SK-N-SH (cell line): ENCODE measurements at regions not wholly inside any gene's neighbourhood (a gene's known extent, or its start where the extent isn't known, plus 50 kb on each side); places are given as distances from the start of the nearest gene placed in this dataset.

Source experiments
- CTCF ChIA-PET: fragments of 300-600, 350-600 bp; formaldehyde crosslinking; extraction: SDS; loops from one replicate; lab custom pipeline; 2021; lab: Yijun Ruan, JAX
- POLR2A ChIA-PET: fragments of 350-600 bp; sonication (Branson Sonifier 250); formaldehyde crosslinking; extraction: SDS; loops from one replicate; lab custom pipeline; 2020; ENCODE audit warnings: antibody characterized with exemption, inconsistent platforms; lab: Yijun Ruan, JAX
- DNase-seq: peaks from one replicate; pipeline ENCODE4 v3.0.0; 2012
- H2AFZ ChIP-seq: fragments of 200-600 bp; sonication (generic); 2 replicates; pipeline ENCODE4 v1.8.1; 2016; ENCODE audit warnings: antibody characterized with exemption, mild to moderate bottlenecking, low read depth
- H3F3A ChIP-seq: fragments of 200-600 bp; sonication (generic); replicated peaks from 2 replicates; pipeline ENCODE3; 2016; ENCODE audit warnings: antibody characterized with exemption, mild to moderate bottlenecking; ENCODE audit not compliant: insufficient read depth
- H3K27ac ChIP-seq, 2 experiments: fragments of 200-500 bp in 1 of 2; fragments of 200-600 bp in 1 of 2; sonication (Bioruptor generic) in 1 of 2; sonication (generic), shearing (Covaris generic) in 1 of 2; 2 replicates each; pipeline versions ENCODE4 v1.5.1 to v1.6.1; 2014 to 2016; ENCODE audit warnings: low read depth in 2 of 2, inconsistent platforms in 1 of 2, low read length in 1 of 2, mild to moderate bottlenecking in 1 of 2, mixed read lengths in 1 of 2
- H3K27me3 ChIP-seq: fragments of 200-600 bp; sonication (generic), shearing (Covaris generic); 2 replicates; pipeline ENCODE4 v1.6.1; 2016; ENCODE audit warnings: mixed run types; ENCODE audit not compliant: insufficient read depth
- H3K36me3 ChIP-seq, 2 experiments: fragments of 200-500 bp in 1 of 2; fragments of 200-600 bp in 1 of 2; sonication (Bioruptor generic) in 1 of 2; sonication (generic) in 1 of 2; replicated peaks in 1 of 2; 2 replicates each; pipeline versions ENCODE3 to v1.5.1; 2014 to 2016; ENCODE audit warnings: low read length in 1 of 2, mild to moderate bottlenecking in 1 of 2; ENCODE audit not compliant: insufficient read depth in 2 of 2, control insufficient read depth in 1 of 2
- H3K4me1 ChIP-seq, 2 experiments: fragments of 200-500 bp in 1 of 2; fragments of 200-600 bp in 1 of 2; sonication (Bioruptor generic) in 1 of 2; sonication (generic), shearing (Covaris generic) in 1 of 2; 2 replicates each; pipeline versions ENCODE4 v1.5.1 to v1.6.1; 2014 to 2016; ENCODE audit warnings: low read depth in 1 of 2, low read length in 1 of 2, mixed run types in 1 of 2; ENCODE audit not compliant: insufficient read depth in 2 of 2, control insufficient read depth in 1 of 2
- H3K4me2 ChIP-seq: fragments of 200-600 bp; sonication (generic), shearing (Covaris generic); 2 replicates; pipeline ENCODE4 v1.6.1; 2017; ENCODE audit warnings: mixed run types
- H3K4me3 ChIP-seq, 2 experiments: fragments of 200-500 bp in 1 of 2; fragments of 200-600 bp in 1 of 2; sonication (Bioruptor generic) in 1 of 2; sonication (generic), shearing (Covaris generic) in 1 of 2; 2 replicates each; pipeline versions ENCODE4 v1.5.1 to v1.8.1; 2014 to 2016; ENCODE audit warnings: low read depth in 2 of 2, inconsistent platforms in 1 of 2, low read length in 1 of 2, mild to moderate bottlenecking in 1 of 2, mixed read lengths in 1 of 2, moderate library complexity in 1 of 2
- H3K79me2 ChIP-seq: fragments of 200-600 bp; sonication (generic); 2 replicates; pipeline ENCODE4 v1.8.1; 2017; ENCODE audit warnings: mild to moderate bottlenecking; ENCODE audit not compliant: insufficient read depth
- H3K9ac ChIP-seq: fragments of 200-600 bp; sonication (generic); 2 replicates; pipeline ENCODE4 v1.6.1; 2017; ENCODE audit warnings: mixed run types
- H3K9me2 ChIP-seq: fragments of 200-600 bp; sonication (generic); 2 replicates; pipeline ENCODE4 v1.6.1; 2017; ENCODE audit warnings: mixed run types
- H3K9me3 ChIP-seq: fragments of 200-600 bp; sonication (generic); 2 replicates; pipeline ENCODE4 v1.6.1; 2017; ENCODE audit warnings: mixed run types, mild to moderate bottlenecking, moderate library complexity
- H4K20me1 ChIP-seq: fragments of 200-600 bp; sonication (generic); 2 replicates; pipeline ENCODE4 v1.6.1; 2017; ENCODE audit warnings: mild to moderate bottlenecking, mixed run types; ENCODE audit not compliant: insufficient read depth
- CTCF ChIP-seq: fragments of 200-600 bp; sonication (generic); IDR thresholded peaks from 2 replicates; pipeline ENCODE4 v1.6.1; 2017; ENCODE audit warnings: antibody characterized with exemption, mild to moderate bottlenecking, moderate library complexity
- ELF1 ChIP-seq: IDR thresholded peaks from 2 replicates; pipeline ENCODE4 v1.4.0; 2012
- FOXM1 ChIP-seq: IDR thresholded peaks from 2 replicates; pipeline ENCODE4 v1.4.0; 2012; ENCODE audit warnings: low read depth, mild to moderate bottlenecking
- IRF3 ChIP-seq: fragments of 150-350 bp; IDR thresholded peaks from 2 replicates; pipeline ENCODE4 v1.6.1; 2016; ENCODE audit warnings: mild to moderate bottlenecking, low read depth, low read length
- PBX3 ChIP-seq: IDR thresholded peaks from 2 replicates; pipeline ENCODE4; 2012
- RAD21 ChIP-seq: IDR thresholded peaks from 2 replicates; pipeline ENCODE4 v1.6.1; 2012; ENCODE audit warnings: mild to moderate bottlenecking, low read length
- RCOR1 ChIP-seq: fragments of 150-350 bp; IDR thresholded peaks from 2 replicates; pipeline ENCODE4 v1.6.1; 2017; ENCODE audit warnings: antibody characterized with exemption, low read length
- REST ChIP-seq: IDR thresholded peaks from 2 replicates; pipeline ENCODE4 v1.6.1; 2012; ENCODE audit warnings: mild to moderate bottlenecking, low read depth, low read length, moderate library complexity
- RFX5 ChIP-seq: IDR thresholded peaks from 2 replicates; pipeline ENCODE4 v1.6.1; 2012; ENCODE audit warnings: mild to moderate bottlenecking, improper control_type of control experiment, low read length
- SIN3A ChIP-seq: IDR thresholded peaks from 2 replicates; pipeline ENCODE4 v1.6.1; 2012; ENCODE audit warnings: low read depth, mild to moderate bottlenecking, low read length, moderate library complexity, borderline replicate concordance
- SMC3 ChIP-seq: IDR thresholded peaks from 2 replicates; pipeline ENCODE4 v1.6.1; 2012; ENCODE audit warnings: low read depth, low read length, improper control_type of control experiment
- TEAD4 ChIP-seq: IDR thresholded peaks from 2 replicates; pipeline ENCODE4 v1.4.0; 2012; ENCODE audit warnings: mild to moderate bottlenecking, borderline replicate concordance; ENCODE audit not compliant: insufficient read depth
- YY1 ChIP-seq: IDR thresholded peaks from 2 replicates; pipeline ENCODE4 v1.4.0; 2012; ENCODE audit warnings: low read depth, mild to moderate bottlenecking
- WGBS: methylation state at CpG from one replicate; pipeline ENCODE4 v1.1.6; 2017; ENCODE audit warnings: low lambda C conversion rate; 5-methylcytosine and 5-hydroxymethylcytosine counted together

GRCh38 chr4:127479031-127479622 is 153.6 kb upstream of the INTU start:
- no peaks in the 10 kb centered on the region for H3K27me3 ChIP-seq
- no peak overlapping the region for H3K27ac ChIP-seq
- DNase-seq: peak; percentile 9
- CTCF ChIA-PET: interaction anchor here (0.6 to 1.1 kb wide), 9 partner anchors 11 to 887 kb away, joined by 3 to 5 read pairs (median 4); no protein-coding TSS in a partner anchor
- H3K9me2 ChIP-seq: no peaks in the 10 kb centered on the region
- H3K9ac ChIP-seq: no peak overlapping the region
- no peaks in the 10 kb centered on the region for H3K36me3 ChIP-seq
- no peaks in the 10 kb centered on the region for H3K79me2 ChIP-seq
- TF ChIP-seq RAD21 (peak; percentile 74), ELF1 (no peak), CTCF (peak; percentile 82), TEAD4 (no peak), REST (no peak), SMC3 (peak; percentile 45), SIN3A (no peak)
- no peak overlapping the region for H3K4me3 ChIP-seq
- H3F3A ChIP-seq: no peaks in the 10 kb centered on the region
- H2AFZ ChIP-seq: 0 out of 2 replicates have a peak overlapping the region, but pooled peaks have one; percentile 12
- POLR2A ChIA-PET: no interaction called here
- H3K9me3 ChIP-seq: no peaks in the 10 kb centered on the region
- H4K20me1 ChIP-seq: no peaks in the 10 kb centered on the region
- no peak overlapping the region for H3K4me2 ChIP-seq
- H3K4me1 ChIP-seq: no peaks in the 10 kb centered on the region

GRCh38 chr4:127482049-127482448 is 150.7 kb upstream of the INTU start:
- H3K27ac ChIP-seq: no peak overlapping the region
- H3K27me3 ChIP-seq: no peaks in the 10 kb centered on the region
- no peak overlapping the region for H3K9ac ChIP-seq
- no peaks in the 10 kb centered on the region for H4K20me1 ChIP-seq
- ChIA-PET CTCF (no interaction called here), POLR2A (no interaction called here)
- no peak overlapping the region for H3K4me3 ChIP-seq
- H3K9me2 ChIP-seq: no peaks in the 10 kb centered on the region
- DNase-seq: no peak
- H3K9me3 ChIP-seq: no peaks in the 10 kb centered on the region
- H3K36me3 ChIP-seq: no peaks in the 10 kb centered on the region
- WGBS: 75% methylated on average over 1 of the region's 1 CpG
- no peaks in the 10 kb centered on the region for H3F3A ChIP-seq
- no peak overlapping the region for H3K4me2 ChIP-seq
- no peaks in the 10 kb centered on the region for H3K4me1 ChIP-seq
- no peak overlapping the region for H2AFZ ChIP-seq
- H3K79me2 ChIP-seq: no peaks in the 10 kb centered on the region
- no peak for TF ChIP-seq REST
- TF ChIP-seq PBX3: no peak
- no peak for TF ChIP-seq RCOR1
- TF ChIP-seq YY1: no peak
- TF ChIP-seq IRF3: no peak
- TF ChIP-seq SMC3: no peak
- TF ChIP-seq FOXM1: no peak
- TF ChIP-seq RFX5: no peak
